Panc1 (cell line): ENCODE measurements at regions not wholly inside any gene's neighbourhood (a gene's known extent, or its start where the extent isn't known, plus 50 kb on each side); places are given as distances from the start of the nearest gene placed in this dataset.

ENCODE experiments used
- POLR2AphosphoS5 ChIP-seq: IDR thresholded peaks from 2 replicates; pipeline ENCODE4 v1.6.1; 2012; ENCODE audit warnings: mild to moderate bottlenecking, low read depth, low read length, moderate library complexity
- REST ChIP-seq, 2 experiments: IDR thresholded peaks; 2 replicates each; pipeline ENCODE4 v1.6.1; 2011 to 2012; ENCODE audit warnings: low read depth in 2 of 2, control low read depth in 1 of 2, low read length in 1 of 2, mild to moderate bottlenecking in 1 of 2, moderate library complexity in 1 of 2; ENCODE audit not compliant: insufficient read depth in 1 of 2
- SIN3A ChIP-seq: IDR thresholded peaks from 2 replicates; pipeline ENCODE4 v1.6.1; 2012; ENCODE audit warnings: low read depth, mild to moderate bottlenecking, low read length, moderate library complexity, borderline replicate concordance; ENCODE audit not compliant: insufficient read depth
- TCF7L2 ChIP-seq: IDR thresholded peaks from 2 replicates; pipeline ENCODE4 v1.6.1; 2011; ENCODE audit warnings: mild to moderate bottlenecking, low read depth, low read length, inconsistent platforms
- TF ChIP-seq, protein P1 (sequence below): fragments of 450-650 bp; IDR thresholded peaks from 2 replicates; pipeline ENCODE4 v1.5.1; 2017; ENCODE audit warnings: mild to moderate bottlenecking

GRCh38 chr1:98048751-98049325 is 128.0 kb upstream of the DPYD start:
- TF ChIP-seq, protein P1, sequence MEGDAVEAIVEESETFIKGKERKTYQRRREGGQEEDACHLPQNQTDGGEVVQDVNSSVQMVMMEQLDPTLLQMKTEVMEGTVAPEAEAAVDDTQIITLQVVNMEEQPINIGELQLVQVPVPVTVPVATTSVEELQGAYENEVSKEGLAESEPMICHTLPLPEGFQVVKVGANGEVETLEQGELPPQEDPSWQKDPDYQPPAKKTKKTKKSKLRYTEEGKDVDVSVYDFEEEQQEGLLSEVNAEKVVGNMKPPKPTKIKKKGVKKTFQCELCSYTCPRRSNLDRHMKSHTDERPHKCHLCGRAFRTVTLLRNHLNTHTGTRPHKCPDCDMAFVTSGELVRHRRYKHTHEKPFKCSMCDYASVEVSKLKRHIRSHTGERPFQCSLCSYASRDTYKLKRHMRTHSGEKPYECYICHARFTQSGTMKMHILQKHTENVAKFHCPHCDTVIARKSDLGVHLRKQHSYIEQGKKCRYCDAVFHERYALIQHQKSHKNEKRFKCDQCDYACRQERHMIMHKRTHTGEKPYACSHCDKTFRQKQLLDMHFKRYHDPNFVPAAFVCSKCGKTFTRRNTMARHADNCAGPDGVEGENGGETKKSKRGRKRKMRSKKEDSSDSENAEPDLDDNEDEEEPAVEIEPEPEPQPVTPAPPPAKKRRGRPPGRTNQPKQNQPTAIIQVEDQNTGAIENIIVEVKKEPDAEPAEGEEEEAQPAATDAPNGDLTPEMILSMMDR, result no peak
- TF ChIP-seq TCF7L2, result no peak
- no peak for TF ChIP-seq POLR2AphosphoS5
- TF ChIP-seq SIN3A, result no peak
- no peak for TF ChIP-seq REST (IDR thresholded peaks at IDR 0.05; ENCODE audit: insufficient read depth in 1 of 2, low read depth in 2 of 2, low read length in 1 of 2)
